ENCODE measurements at regions not wholly inside any gene's neighbourhood (a gene's known extent, or its start where the extent isn't known, plus 50 kb on each side); places are given as distances from the start of the nearest gene placed in this dataset.

GRCh38 chr5:143672806-143673205 is 139.2 kb upstream of the HMHB1 start:
- Histone ChIP-seq H3K4me2 (no peak overlapping the region), H3K9ac (no peak overlapping the region), H4K20me1 (no peaks in the 10 kb centered on the region), H3K9me3 (no peaks in the 10 kb centered on the region), H3K27me3 (no peaks in the 10 kb centered on the region), H3K27ac (no peak overlapping the region), H3K36me3 (no peaks in the 10 kb centered on the region), H3K4me1 (peaks cover 12% of the 10 kb centered on the region; the same call in 1 of the 2 replicates), H3K4me3 (no peak overlapping the region)
- no peak for TF ChIP-seq Cebpa-rat (IDR thresholded peaks at IDR 0.05)

DNA sequence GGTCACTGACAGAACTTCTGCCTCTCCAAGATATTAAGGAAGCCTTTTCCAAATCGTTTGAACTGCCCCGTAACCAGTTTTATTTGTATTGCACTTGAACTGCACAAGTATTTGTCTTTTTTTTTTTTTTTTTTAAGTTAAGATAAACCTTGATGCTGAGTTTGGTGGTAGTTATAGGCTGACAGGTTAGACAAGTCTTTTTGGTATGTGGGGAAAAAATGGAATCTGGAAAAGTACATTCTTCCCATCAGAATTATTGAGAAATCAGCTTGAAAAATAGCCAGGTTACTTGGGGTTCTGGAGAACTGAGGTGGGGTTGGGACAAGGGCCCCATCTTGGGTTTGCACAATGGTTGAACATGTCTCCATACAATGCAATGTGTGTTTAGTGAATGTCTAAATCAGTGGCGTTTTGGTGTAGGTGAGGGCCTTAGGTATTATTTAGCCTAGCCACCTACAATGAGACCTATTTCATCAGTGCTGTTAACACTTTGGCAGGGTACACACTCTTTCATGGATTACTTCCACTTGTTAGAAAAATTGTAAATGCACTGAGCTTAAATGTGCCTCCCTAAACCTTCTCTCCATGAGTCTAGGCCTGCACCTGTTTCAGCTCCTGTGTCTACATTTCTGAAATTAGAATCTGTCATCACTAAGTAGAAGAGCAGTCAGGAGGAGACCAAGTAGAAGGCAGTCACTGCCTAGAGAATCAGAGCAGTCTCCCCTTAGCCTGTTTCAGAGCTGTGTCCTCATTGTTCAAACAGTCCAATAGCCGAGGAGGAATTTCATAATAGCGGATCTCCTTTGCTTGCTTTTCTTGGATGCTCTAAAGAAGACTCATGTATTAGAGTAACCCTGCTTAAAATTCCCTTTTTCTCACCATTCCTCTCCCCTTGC is 140.0 kb upstream of the HMHB1 start:
- Histone ChIP-seq H3K36me3 (no peaks in the 10 kb centered on the region), H3K27ac (no peak overlapping the region)

GRCh38 chr5:143671021-143671420 is 140.9 kb upstream of the HMHB1 start:
- Histone ChIP-seq H3K4me2 (no peak overlapping the region), H3K27me3 (no peaks in the 10 kb centered on the region), H3K9me3 (no peaks in the 10 kb centered on the region), H3K4me1 (peaks cover 24% of the 10 kb centered on the region), H3K9ac (no peak overlapping the region), H3K4me3 (no peak overlapping the region), H4K20me1 (no peaks in the 10 kb centered on the region), H3K27ac (no peak overlapping the region), H3K36me3 (no peaks in the 10 kb centered on the region)
- no peak for TF ChIP-seq Cebpa-rat (IDR thresholded peaks at IDR 0.05)

More for the DNA sequence above, 140.0 kb upstream of the HMHB1 start:
- Histone ChIP-seq H3K4me2 (no peak overlapping the region), H3K9ac (no peak overlapping the region), H3K9me3 (no peaks in the 10 kb centered on the region), H3K27me3 (no peaks in the 10 kb centered on the region), H3K4me1 (peaks cover 15% of the 10 kb centered on the region), H4K20me1 (no peaks in the 10 kb centered on the region), H3K4me3 (no peak overlapping the region)
- TF ChIP-seq Cebpa-rat (IDR thresholded peaks at IDR 0.05) = no peak

DNA sequence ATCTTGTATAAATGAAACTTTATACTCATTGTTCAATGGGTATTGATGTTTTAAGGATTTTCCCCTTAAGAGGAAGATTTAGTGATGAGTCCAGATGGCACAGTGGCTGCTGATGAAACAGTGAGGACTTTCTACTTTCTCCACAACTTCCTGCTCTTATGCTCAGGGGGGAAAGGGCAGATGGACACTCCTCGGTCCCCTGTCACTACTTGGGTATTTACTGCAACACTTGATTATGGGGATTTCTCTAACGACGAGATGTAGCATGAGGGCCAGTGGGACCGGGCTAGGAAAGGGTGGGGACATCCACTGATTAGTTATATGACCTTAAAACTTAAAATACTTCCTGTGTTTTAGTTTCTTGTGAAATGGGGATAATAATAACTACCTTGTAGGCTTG is 146.1 kb upstream of the HMHB1 start:
- peak overlapping the region; percentile 19 for H3K4me2 ChIP-seq
- H3K4me1 ChIP-seq = peaks cover 43% of the 10 kb centered on the region
- no peak overlapping the region for H3K9ac ChIP-seq
- no peaks in the 10 kb centered on the region for H4K20me1 ChIP-seq
- no peaks in the 10 kb centered on the region for H3K9me3 ChIP-seq
- no peaks in the 10 kb centered on the region for H3K36me3 ChIP-seq
- no peaks in the 10 kb centered on the region for H3K27me3 ChIP-seq
- peak overlapping the region; percentile 26 for H3K27ac ChIP-seq
- H3K4me3 ChIP-seq = no peak overlapping the region
- no peak for TF ChIP-seq Cebpa-rat (IDR thresholded peaks at IDR 0.05)

DNA sequence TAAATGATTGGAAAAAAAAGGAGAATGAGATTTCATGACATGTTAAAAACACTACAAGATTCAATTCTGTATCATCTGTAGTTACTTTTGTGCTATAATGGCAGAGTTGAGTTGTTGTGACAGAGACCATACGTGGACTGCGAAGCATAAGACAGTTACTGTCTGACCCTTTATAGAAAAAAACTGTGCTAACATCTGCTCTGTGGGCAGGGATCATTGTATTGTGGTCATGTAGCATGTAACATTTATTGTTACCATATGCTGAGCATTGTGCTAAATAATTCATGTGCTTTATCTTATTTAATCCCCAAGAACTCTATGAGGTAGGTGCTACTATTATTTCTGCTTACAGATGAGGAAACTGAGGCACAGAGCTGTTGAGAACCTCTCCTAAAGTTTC is 147.3 kb upstream of the HMHB1 start:
- H3K4me2 ChIP-seq = no peak overlapping the region; the same call in 1 of the 2 replicates
- H3K4me3 ChIP-seq = no peak overlapping the region
- TF ChIP-seq Cebpa-rat (IDR thresholded peaks at IDR 0.05) = no peak
- no peak overlapping the region for H3K9ac ChIP-seq
- peaks cover 40% of the 10 kb centered on the region for H3K4me1 ChIP-seq
- no peaks in the 10 kb centered on the region for H3K27me3 ChIP-seq
- no peaks in the 10 kb centered on the region for H4K20me1 ChIP-seq
- H3K36me3 ChIP-seq = no peaks in the 10 kb centered on the region
- H3K27ac ChIP-seq = no peak overlapping the region
- no peaks in the 10 kb centered on the region for H3K9me3 ChIP-seq

- Histone ChIP-seq H4K20me1 (no peaks in the 10 kb centered on the region), H3K27ac (no peak overlapping the region), H3K4me3 (no peak overlapping the region), H3K27me3 (no peaks in the 10 kb centered on the region), H3K4me1 (peaks cover 32% of the 10 kb centered on the region), H3K9ac (no peak overlapping the region), H3K36me3 (no peaks in the 10 kb centered on the region), H3K9me3 (no peaks in the 10 kb centered on the region), H3K4me2 (no peak overlapping the region)
- no peak for TF ChIP-seq Cebpa-rat (IDR thresholded peaks at IDR 0.05)
These were observed 148.1 kb upstream of the HMHB1 start for GRCh38 chr5:143663872-143664271.

GRCh38 chr5:143662020-143662419 is 149.9 kb upstream of the HMHB1 start:
- TF ChIP-seq Cebpa-rat (IDR thresholded peaks at IDR 0.05) = no peak
- Histone ChIP-seq H3K27me3 (no peaks in the 10 kb centered on the region), H3K4me1 (peaks cover 39% of the 10 kb centered on the region)

GRCh38 chr5:143660625-143661024 is 151.3 kb upstream of the HMHB1 start:
- H3K27me3 ChIP-seq = no peaks in the 10 kb centered on the region
- H3K4me1 ChIP-seq = peaks cover 25% of the 10 kb centered on the region
- no peak for TF ChIP-seq Cebpa-rat (IDR thresholded peaks at IDR 0.05)
- no peaks in the 10 kb centered on the region for H3K36me3 ChIP-seq
- H3K9ac ChIP-seq = no peak overlapping the region
- H3K27ac ChIP-seq = no peak overlapping the region
- no peak overlapping the region for H3K4me2 ChIP-seq
- no peaks in the 10 kb centered on the region for H3K9me3 ChIP-seq
- H4K20me1 ChIP-seq = no peaks in the 10 kb centered on the region
- no peak overlapping the region for H3K4me3 ChIP-seq

More at GRCh38 chr5:143662020-143662419, 149.9 kb upstream of the HMHB1 start:
- H3K27ac ChIP-seq = no peak overlapping the region
- no peak overlapping the region for H3K4me3 ChIP-seq
- H4K20me1 ChIP-seq = no peaks in the 10 kb centered on the region
- no peaks in the 10 kb centered on the region for H3K9me3 ChIP-seq
- no peak overlapping the region for H3K9ac ChIP-seq
- H3K4me2 ChIP-seq = no peak overlapping the region
- H3K36me3 ChIP-seq = no peaks in the 10 kb centered on the region

DNA sequence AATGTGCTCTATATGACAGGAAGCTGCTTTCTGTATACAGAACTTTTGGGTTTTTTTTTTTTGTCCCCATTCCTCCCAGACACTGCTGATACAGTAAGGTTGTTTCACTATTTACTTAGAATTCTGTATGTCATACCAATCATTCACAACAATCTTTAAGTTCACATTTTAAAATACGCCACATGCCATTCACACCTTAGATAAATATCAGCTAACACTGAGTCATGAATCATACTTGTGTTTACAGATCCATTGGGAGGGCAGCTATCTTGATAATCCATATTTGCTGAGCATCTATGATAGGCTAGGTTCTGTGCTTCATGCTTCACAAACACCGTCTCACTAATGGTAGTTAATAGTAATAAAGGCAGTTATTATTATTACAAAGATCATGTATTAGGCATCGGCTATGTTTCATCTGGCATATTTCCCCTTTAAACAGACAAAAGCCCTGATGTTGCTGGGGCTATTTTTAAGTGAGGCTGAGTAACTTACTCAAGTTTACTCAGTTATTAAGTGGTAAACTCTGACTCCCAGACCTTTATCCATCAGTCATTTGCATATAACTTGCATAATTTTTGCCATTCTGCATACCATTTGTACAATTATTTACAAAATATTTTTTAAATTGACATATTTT is 152.2 kb upstream of the HMHB1 start:
- Histone ChIP-seq H3K27ac (no peak overlapping the region), H4K20me1 (no peaks in the 10 kb centered on the region), H3K4me2 (no peak overlapping the region), H3K9me3 (no peaks in the 10 kb centered on the region), H3K9ac (no peak overlapping the region), H3K36me3 (no peaks in the 10 kb centered on the region), H3K27me3 (no peaks in the 10 kb centered on the region), H3K4me1 (peaks cover 17% of the 10 kb centered on the region), H3K4me3 (no peak overlapping the region)
- TF ChIP-seq Cebpa-rat (IDR thresholded peaks at IDR 0.05) = no peak

- Histone ChIP-seq H4K20me1 (no peaks in the 10 kb centered on the region), H3K27me3 (no peaks in the 10 kb centered on the region), H3K36me3 (no peaks in the 10 kb centered on the region), H3K9me3 (no peaks in the 10 kb centered on the region), H3K27ac (no peak overlapping the region), H3K4me2 (no peak overlapping the region), H3K4me3 (no peak overlapping the region), H3K4me1 (peaks cover 10% of the 10 kb centered on the region), H3K9ac (no peak overlapping the region)
- TF ChIP-seq Cebpa-rat (IDR thresholded peaks at IDR 0.05) = no peak
These were observed 153.0 kb upstream of the HMHB1 start for GRCh38 chr5:143658956-143659355.
